ENCODE measurements at regions not wholly inside any gene's neighbourhood (a gene's known extent, or its start where the extent isn't known, plus 50 kb on each side); places are given as distances from the start of the nearest gene placed in this dataset.

- no peak for DNase-seq
- peaks cover 4% of the 10 kb centered on the region for H3K9me3 ChIP-seq (ENCODE audit: severe bottlenecking)
- H3K27me3 ChIP-seq (ENCODE audit: insufficient read depth, low read depth, severe bottlenecking): no peaks in the 10 kb centered on the region
- no peak overlapping the region for H3K27ac ChIP-seq
- TF ChIP-seq, protein P1, sequence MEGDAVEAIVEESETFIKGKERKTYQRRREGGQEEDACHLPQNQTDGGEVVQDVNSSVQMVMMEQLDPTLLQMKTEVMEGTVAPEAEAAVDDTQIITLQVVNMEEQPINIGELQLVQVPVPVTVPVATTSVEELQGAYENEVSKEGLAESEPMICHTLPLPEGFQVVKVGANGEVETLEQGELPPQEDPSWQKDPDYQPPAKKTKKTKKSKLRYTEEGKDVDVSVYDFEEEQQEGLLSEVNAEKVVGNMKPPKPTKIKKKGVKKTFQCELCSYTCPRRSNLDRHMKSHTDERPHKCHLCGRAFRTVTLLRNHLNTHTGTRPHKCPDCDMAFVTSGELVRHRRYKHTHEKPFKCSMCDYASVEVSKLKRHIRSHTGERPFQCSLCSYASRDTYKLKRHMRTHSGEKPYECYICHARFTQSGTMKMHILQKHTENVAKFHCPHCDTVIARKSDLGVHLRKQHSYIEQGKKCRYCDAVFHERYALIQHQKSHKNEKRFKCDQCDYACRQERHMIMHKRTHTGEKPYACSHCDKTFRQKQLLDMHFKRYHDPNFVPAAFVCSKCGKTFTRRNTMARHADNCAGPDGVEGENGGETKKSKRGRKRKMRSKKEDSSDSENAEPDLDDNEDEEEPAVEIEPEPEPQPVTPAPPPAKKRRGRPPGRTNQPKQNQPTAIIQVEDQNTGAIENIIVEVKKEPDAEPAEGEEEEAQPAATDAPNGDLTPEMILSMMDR (IDR thresholded peaks at IDR 0.05; ENCODE audit: low read depth, low read length): no peak
- no peaks in the 10 kb centered on the region for H3K36me3 ChIP-seq
- H3K4me3 ChIP-seq (ENCODE audit: low read depth, low read length): no peak overlapping the region
Measured at GRCh38 chr5:17396247-17396646, 101.8 kb upstream of the TAF11L2 start.

DNA sequence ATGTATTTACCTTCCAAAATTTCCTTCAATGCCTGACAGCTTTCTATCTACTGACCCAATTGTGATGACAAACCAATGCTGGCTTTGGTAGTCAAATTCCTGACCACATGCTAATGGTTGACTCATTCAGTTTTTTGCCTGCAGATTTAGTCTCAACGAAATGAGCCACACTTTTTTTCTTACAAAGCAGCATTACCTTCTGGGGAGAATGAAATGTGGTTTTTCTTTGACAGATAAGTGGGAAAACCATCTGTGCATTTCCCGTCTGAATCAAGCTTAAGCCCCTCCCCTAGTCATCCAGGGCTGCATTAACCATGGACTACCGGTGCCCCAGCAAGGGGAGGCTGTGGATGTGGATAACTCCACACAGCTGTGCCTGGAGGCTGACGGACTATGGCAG is 99.6 kb upstream of the TAF11L2 start:
- H3K36me3 ChIP-seq: no peaks in the 10 kb centered on the region
- no peaks in the 10 kb centered on the region for H3K27me3 ChIP-seq (ENCODE audit: insufficient read depth, low read depth, severe bottlenecking)
- H3K4me3 ChIP-seq (ENCODE audit: low read depth, low read length): no peak overlapping the region
- peaks cover 4% of the 10 kb centered on the region for H3K9me3 ChIP-seq (ENCODE audit: severe bottlenecking)
- no peak overlapping the region for H3K27ac ChIP-seq
- DNase-seq: peak; percentile 77
- TF ChIP-seq, protein P1 (IDR thresholded peaks at IDR 0.05; ENCODE audit: low read depth, low read length): no peak

DNA sequence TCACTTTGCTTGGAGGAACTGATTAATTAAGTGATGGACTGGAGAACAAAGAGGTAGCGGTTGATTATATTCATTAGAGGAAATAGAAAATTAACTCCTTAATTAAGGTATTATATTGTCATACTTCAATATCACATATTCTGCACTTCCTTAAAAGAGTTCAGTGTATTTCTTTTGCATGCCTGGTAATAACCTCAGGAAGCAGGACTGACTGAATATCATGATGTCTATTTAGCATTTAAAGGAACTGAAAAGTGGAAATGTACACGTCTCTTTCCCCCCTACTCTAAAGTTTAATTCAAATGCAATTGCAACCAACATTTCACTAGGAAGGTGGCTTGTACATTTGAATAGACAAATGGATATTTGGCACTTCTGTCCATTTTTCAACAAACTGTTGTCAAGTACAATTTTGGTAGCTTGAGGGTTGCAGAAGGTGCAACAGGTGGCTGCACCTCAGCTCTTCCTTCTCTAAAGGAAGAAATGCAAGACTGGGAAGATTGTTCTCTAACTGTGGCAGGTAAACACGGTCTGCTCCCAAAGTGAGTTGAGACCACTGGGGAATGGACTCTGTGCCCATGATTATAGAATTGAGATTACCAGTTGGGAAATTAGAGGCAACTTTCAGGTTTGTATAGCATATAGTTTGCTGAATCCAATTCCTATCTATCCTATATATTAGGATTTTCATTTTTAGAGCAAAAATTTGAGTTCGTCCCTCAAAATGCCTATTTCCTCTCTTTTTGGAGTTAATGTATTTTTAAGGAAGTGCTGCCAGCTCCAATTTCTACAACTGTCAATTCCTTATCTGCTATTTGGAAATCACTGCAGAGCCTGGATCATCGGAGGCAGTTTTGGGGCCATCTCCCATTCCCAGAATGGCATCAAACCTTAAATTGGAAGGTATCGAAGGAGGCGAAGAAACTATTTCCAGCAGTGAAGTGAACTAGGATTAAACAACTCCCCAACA is 98.9 kb upstream of the TAF11L2 start:
- Histone ChIP-seq H3K4me3 (ENCODE audit: low read depth, low read length) (no peak overlapping the region), H3K9me3 (ENCODE audit: severe bottlenecking) (peaks cover 4% of the 10 kb centered on the region), H3K27ac (no peak overlapping the region), H3K27me3 (ENCODE audit: insufficient read depth, low read depth, severe bottlenecking) (no peaks in the 10 kb centered on the region), H3K36me3 (no peaks in the 10 kb centered on the region)
- TF ChIP-seq, protein P1 (IDR thresholded peaks at IDR 0.05; ENCODE audit: low read depth, low read length): no peak
- DNase-seq: no peak

GRCh38 chr5:17399931-17400330 is 98.1 kb upstream of the TAF11L2 start:
- H3K27ac ChIP-seq: no peak overlapping the region
- no peak overlapping the region for H3K4me3 ChIP-seq (ENCODE audit: low read depth, low read length)
- H3K9me3 ChIP-seq (ENCODE audit: severe bottlenecking): peaks cover 4% of the 10 kb centered on the region
- no peak for DNase-seq
- H3K27me3 ChIP-seq (ENCODE audit: insufficient read depth, low read depth, severe bottlenecking): no peaks in the 10 kb centered on the region
- no peaks in the 10 kb centered on the region for H3K36me3 ChIP-seq
- TF ChIP-seq, protein P1 (IDR thresholded peaks at IDR 0.05; ENCODE audit: low read depth, low read length): no peak

DNA sequence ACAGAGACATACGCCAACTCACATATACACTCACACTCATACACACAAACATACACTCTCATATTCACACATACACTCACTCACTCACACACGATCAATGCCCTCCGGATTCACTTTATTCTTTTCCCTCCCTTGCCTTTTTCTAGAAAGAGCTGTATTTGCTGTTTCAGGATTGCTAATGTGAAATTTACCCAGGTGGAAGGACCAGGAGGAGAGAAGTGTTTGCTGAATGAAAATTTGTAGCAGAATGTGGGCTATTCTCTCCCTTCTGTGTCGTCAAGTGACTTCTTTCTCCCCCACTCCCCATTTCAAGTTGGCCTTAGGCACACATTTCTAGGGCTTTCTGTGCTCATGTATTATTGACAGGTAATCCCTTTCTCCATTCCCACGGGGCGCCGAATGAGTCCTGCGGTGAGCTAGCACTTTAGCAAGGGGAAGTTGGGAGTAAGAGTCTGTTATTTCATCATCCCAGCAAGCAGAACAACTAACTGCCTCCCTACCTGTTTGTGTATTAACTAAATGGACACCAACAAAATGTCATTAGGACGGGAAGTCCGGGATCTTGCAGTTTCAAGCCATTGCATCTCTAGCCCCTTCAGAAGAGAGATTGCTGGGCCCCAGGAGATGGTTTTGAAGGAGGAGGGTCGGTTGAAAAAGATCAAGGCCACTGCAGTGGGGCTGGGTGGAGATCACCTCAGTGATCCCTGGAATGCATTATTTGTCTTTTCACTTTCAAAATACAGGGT is 97.1 kb upstream of the TAF11L2 start:
- peaks cover 4% of the 10 kb centered on the region for H3K9me3 ChIP-seq (ENCODE audit: severe bottlenecking)
- DNase-seq: no peak
- TF ChIP-seq, protein P1 (IDR thresholded peaks at IDR 0.05; ENCODE audit: low read depth, low read length): no peak
- H3K4me3 ChIP-seq (ENCODE audit: low read depth, low read length): no peak overlapping the region
- H3K27ac ChIP-seq: no peak overlapping the region
- H3K36me3 ChIP-seq: no peaks in the 10 kb centered on the region
- no peaks in the 10 kb centered on the region for H3K27me3 ChIP-seq (ENCODE audit: insufficient read depth, low read depth, severe bottlenecking)
